Motor neuron (in vitro differentiated cells): ENCODE measurements at regions not wholly inside any gene's neighbourhood (a gene's known extent, or its start where the extent isn't known, plus 50 kb on each side); places are given as distances from the start of the nearest gene placed in this dataset.
A peak's percentile ranks its signal among the peaks of the same experiment; 100 is the strongest.

ENCODE experiments used
- ATAC-seq, 8 experiments: fragments of 200-7000 bp; cut with Tn5 transposase; replicated peaks in 6 of 8; 2 replicates each; pipeline ENCODE4 v1.8.0; 2021; ENCODE audit warnings: mild to moderate bottlenecking in 8 of 8, moderate library complexity in 8 of 8
- H3K27ac ChIP-seq, 2 donors: fragments of 250-450 bp; sonication (Bioruptor Pico); 2 replicates each; pipeline ENCODE4 v1.9.0; 2021; ENCODE audit warnings: antibody characterized with exemption in 2 of 2, mild to moderate bottlenecking in 2 of 2, moderate library complexity in 1 of 2
- H3K4me1 ChIP-seq, 2 donors: fragments of 250-450 bp; sonication (Bioruptor Pico); replicated peaks in 1 of 2; 2 replicates each; pipeline ENCODE4 v1.6.1; 2021; ENCODE audit warnings: antibody characterized with exemption in 2 of 2, mild to moderate bottlenecking in 2 of 2, moderate library complexity in 1 of 2
- H3K4me3 ChIP-seq, 5 donors: fragments of 250-450 bp; sonication (Bioruptor Pico); 2 replicates each; pipeline ENCODE4 v1.9.0; 2021; ENCODE audit warnings: antibody characterized with exemption in 5 of 5, mild to moderate bottlenecking in 5 of 5, moderate library complexity in 4 of 5
- WGBS, 10 experiments: fragments of 450-650 bp; shearing (Covaris generic); methylation state at CpG; one replicate each; pipeline ENCODE4 v1.0.0; 2022; 5-methylcytosine and 5-hydroxymethylcytosine counted together
- in situ Hi-C, 9 experiments: fragments of 400-800 bp; cut with MboI; loops; one replicate each; pipeline ENCODE4 v1.15.0; 2021; ENCODE audit warnings: low sequenced_read_pairs in 9 of 9, low pct_unique_long_range_greater_than_20kb in 2 of 9; ENCODE audit not compliant: unreplicated experiment in 9 of 9

DNA sequence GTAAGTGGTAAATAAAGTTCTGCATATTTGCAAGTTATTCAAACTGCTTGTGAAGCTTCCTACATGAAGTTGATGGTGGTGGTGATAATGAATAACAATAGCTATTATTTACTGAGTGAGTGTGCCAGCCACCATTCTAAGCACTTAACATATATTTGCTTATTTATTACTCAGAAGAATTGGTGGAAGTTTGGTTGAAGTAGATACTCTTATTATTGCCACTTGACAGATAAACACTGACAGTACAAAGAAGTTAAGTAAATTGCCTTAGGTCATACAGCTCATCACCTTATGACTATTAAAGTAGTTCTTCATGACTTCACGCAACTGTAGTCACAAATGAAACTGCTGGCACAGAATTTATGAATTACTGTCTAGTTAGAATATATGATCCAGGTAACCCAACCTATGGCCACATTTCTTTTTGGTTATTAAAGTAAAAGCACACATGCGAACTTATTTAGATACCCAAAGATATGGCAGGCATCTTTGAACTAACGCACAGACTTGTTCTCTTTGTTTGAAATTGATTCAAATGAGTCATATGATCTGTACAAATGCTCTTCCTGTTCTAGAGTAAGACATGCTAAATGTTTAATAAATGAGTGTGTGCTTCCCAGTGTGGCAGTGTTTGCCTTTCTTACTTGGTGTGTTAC lies 99.8 kb upstream of the NR2F2 start:
- in situ Hi-C loops = no loop called here
- Histone ChIP-seq H3K4me1 (no peaks in the 10 kb centered on the region), H3K4me3 (no peak overlapping the region), H3K27ac (no peak overlapping the region)
- WGBS, 10 experiments = 0 to 100% (median 64%) methylated on average over 1 to 3 of the region's 3 CpGs; no CpG with 5 or more reads in 2 of the 10 experiments
- peak in 3 of 8 experiments; percentile 7 to 63 (median 33) for ATAC-seq

- in situ Hi-C loops = no loop called here
- Histone ChIP-seq H3K4me1 (peaks cover 0 to 3% of the 10 kb centered on the region in 2 donors), H3K27ac (no peak overlapping the region), H3K4me3 (no peak overlapping the region)
- WGBS, 10 experiments = 89 to 100% (median 100%) methylated on average over 1 to 3 of the region's 3 CpGs; no CpG with 5 or more reads in 1 of the 10 experiments
- no peak for ATAC-seq
Observed at GRCh38 chr15:96232335-96232734, 98.2 kb upstream of the NR2F2 start.

GRCh38 chr15:96234109-96234892 lies 96.2 kb upstream of the NR2F2 start:
- Histone ChIP-seq H3K4me3 (no peak overlapping the region), H3K4me1 (peaks cover 0 to 3% of the 10 kb centered on the region in 2 donors), H3K27ac (no peak overlapping the region)
- ATAC-seq = peak in 4 of 8 experiments; percentile 40 to 92 (median 86)
- in situ Hi-C loops = no loop called here
- 0 to 100% (median 90%) methylated on average over 3 to 12 of the region's 12 CpGs; no CpG with 5 or more reads in 1 of the 10 experiments for WGBS, 10 experiments

- Histone ChIP-seq H3K4me3 (no peak overlapping the region), H3K4me1 (peaks cover 0 to 3% of the 10 kb centered on the region in 2 donors), H3K27ac (no peak overlapping the region)
- 40 to 100% (median 88%) methylated on average over 1 of the region's 1 CpG; no CpG with 5 or more reads in 1 of the 10 experiments for WGBS, 10 experiments
- no peak for ATAC-seq
- in situ Hi-C loops = no loop called here
Observed at GRCh38 chr15:96237002-96237401, 93.5 kb upstream of the NR2F2 start.

GRCh38 chr15:96242761-96243160 lies 87.7 kb upstream of the NR2F2 start:
- WGBS, 10 experiments = 38 to 100% (median 94%) methylated on average over 1 of the region's 1 CpG
- in situ Hi-C loops = no loop called here

GRCh38 chr15:96243701-96244100 lies 86.8 kb upstream of the NR2F2 start:
- Histone ChIP-seq H3K4me3 (no peak overlapping the region), H3K27ac (no peak overlapping the region), H3K4me1 (no peaks in the 10 kb centered on the region)
- 50 to 96% (median 88%) methylated on average over 1 to 4 of the region's 4 CpGs; no CpG with 5 or more reads in 1 of the 10 experiments for WGBS, 10 experiments
- in situ Hi-C loops = no loop called here
- ATAC-seq = no peak

More at GRCh38 chr15:96242761-96243160, 87.7 kb upstream of the NR2F2 start:
- no peak overlapping the region for H3K4me3 ChIP-seq
- no peak overlapping the region for H3K27ac ChIP-seq
- H3K4me1 ChIP-seq = no peaks in the 10 kb centered on the region
- no peak for ATAC-seq

GRCh38 chr15:96245252-96245651 lies 85.2 kb upstream of the NR2F2 start:
- in situ Hi-C loops = no loop called here
- H3K4me1 ChIP-seq = no peaks in the 10 kb centered on the region
- WGBS, 10 experiments = 50 to 100% (median 95%) methylated on average over 1 to 2 of the region's 2 CpGs; no CpG with 5 or more reads in 3 of the 10 experiments
- no peak overlapping the region for H3K4me3 ChIP-seq
- ATAC-seq = no peak
- no peak overlapping the region for H3K27ac ChIP-seq

GRCh38 chr15:96246057-96246456 lies 84.4 kb upstream of the NR2F2 start:
- WGBS, 10 experiments = 36 to 100% (median 80%) methylated on average over 1 to 4 of the region's 4 CpGs; no CpG with 5 or more reads in 1 of the 10 experiments
- Histone ChIP-seq H3K4me3 (no peak overlapping the region), H3K27ac (no peak overlapping the region), H3K4me1 (no peaks in the 10 kb centered on the region)
- no peak for ATAC-seq
- in situ Hi-C loops = no loop called here

- Histone ChIP-seq H3K4me3 (no peak overlapping the region), H3K27ac (no peak overlapping the region), H3K4me1 (no peaks in the 10 kb centered on the region)
- no peak for ATAC-seq
- WGBS, 10 experiments = 43 to 100% (median 80%) methylated on average over 1 to 2 of the region's 2 CpGs
- in situ Hi-C loops = no loop called here
Observed at GRCh38 chr15:96247621-96248305, 82.7 kb upstream of the NR2F2 start.

DNA sequence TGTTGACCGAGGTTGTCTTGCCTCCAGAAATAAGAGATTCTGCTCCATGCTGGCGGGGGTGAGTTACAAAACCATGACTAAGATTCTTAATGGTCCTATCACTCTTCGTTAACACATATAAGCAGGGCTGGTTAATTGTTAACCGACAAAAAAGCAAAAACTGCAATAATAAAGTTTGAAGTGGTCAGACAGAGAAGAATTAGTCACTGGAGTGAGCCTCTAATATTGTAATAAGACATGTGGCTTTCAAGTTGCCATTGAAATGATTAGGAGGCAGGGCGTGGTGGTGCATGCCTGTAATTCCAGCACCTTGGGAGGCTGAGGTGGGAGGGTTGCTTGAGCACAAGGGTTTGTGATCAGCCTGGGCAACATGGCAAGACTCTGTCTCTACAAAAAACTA lies 78.4 kb upstream of the NR2F2 start:
- no peak for ATAC-seq

GRCh38 chr15:96253006-96253747 lies 77.3 kb upstream of the NR2F2 start:
- Histone ChIP-seq H3K4me3 (no peak overlapping the region), H3K4me1 (no peaks in the 10 kb centered on the region), H3K27ac (no peak overlapping the region)
- in situ Hi-C loops = no loop called here
- WGBS, 10 experiments = 29 to 92% (median 87%) methylated on average over 2 to 7 of the region's 7 CpGs
- ATAC-seq = no peak

More for the DNA sequence above, 78.4 kb upstream of the NR2F2 start:
- H3K4me1 ChIP-seq = no peaks in the 10 kb centered on the region
- in situ Hi-C loops = no loop called here
- H3K4me3 ChIP-seq = no peak overlapping the region
- H3K27ac ChIP-seq = no peak overlapping the region
- 60 to 100% (median 86%) methylated on average over 1 to 5 of the region's 5 CpGs; no CpG with 5 or more reads in 2 of the 10 experiments for WGBS, 10 experiments

GRCh38 chr15:96254173-96254572 lies 76.3 kb upstream of the NR2F2 start:
- WGBS, 10 experiments = 35 to 100% (median 70%) methylated on average over 1 to 6 of the region's 6 CpGs; no CpG with 5 or more reads in 1 of the 10 experiments
- peak in 1 of 8 experiments; percentile 22 for ATAC-seq
- Histone ChIP-seq H3K27ac (no peak overlapping the region), H3K4me3 (no peak overlapping the region), H3K4me1 (no peaks in the 10 kb centered on the region)
- in situ Hi-C loops = no loop called here
